ENCODE measurements at regions not wholly inside any gene's neighbourhood (a gene's known extent, or its start where the extent isn't known, plus 50 kb on each side); places are given as distances from the start of the nearest gene placed in this dataset.

DNA sequence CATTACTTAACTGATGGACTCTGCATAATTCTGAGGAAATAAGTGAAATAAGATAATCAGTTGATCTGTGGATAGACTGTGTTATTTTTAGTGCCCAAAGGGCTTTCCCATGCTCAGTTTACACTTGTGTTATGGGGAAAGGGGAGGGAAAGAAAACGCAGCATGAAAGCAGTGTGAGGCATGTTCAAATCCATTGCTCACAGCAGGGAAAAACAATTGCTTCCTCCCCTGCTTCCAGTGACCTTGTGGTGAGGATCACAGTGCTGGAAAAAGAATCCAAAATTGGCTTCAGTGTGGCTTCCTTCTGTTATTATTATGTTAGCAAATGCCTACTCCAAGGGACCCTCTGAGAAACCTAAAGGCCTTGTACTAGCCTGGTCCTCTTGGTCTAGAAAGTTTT, 285.1 kb upstream of the CDIN1 start:
- Histone ChIP-seq H3K56ac (ENCODE audit: insufficient read length, low read depth, low read length) (no peak overlapping the region), H2AK5ac (ENCODE audit: insufficient read length, low read length) (no peak overlapping the region), H3K23me2 (ENCODE audit: insufficient read length, low read depth, low read length, poor library complexity, severe bottlenecking) (no peaks in the 10 kb centered on the region), H2AFZ (ENCODE audit: low read length) (no peak overlapping the region), H2BK20ac (ENCODE audit: low read depth, low read length, poor library complexity, severe bottlenecking) (no peak overlapping the region), H3T11ph (ENCODE audit: low read length) (no peak overlapping the region), H3K9me3 (ENCODE audit: control insufficient read depth, low read depth, low read length) (no peaks in the 10 kb centered on the region), H4K8ac (replicated peaks; ENCODE audit: insufficient read length, low read depth, low read length) (no peak overlapping the region), H3K4ac (ENCODE audit: low read depth, low read length) (no peak overlapping the region), H3K79me1 (ENCODE audit: insufficient read depth, low read depth, low read length, poor library complexity, severe bottlenecking) (no peaks in the 10 kb centered on the region), H2BK12ac (ENCODE audit: insufficient read length, low read depth, low read length) (no peak overlapping the region), H3K27me3 (ENCODE audit: insufficient read depth, low read length) (no peaks in the 10 kb centered on the region), H2BK5ac (ENCODE audit: insufficient read length, low read length) (no peak overlapping the region), H2BK15ac (ENCODE audit: low read depth, low read length) (no peak overlapping the region), H3K14ac (ENCODE audit: insufficient read depth, low read length) (no peak overlapping the region), H4K91ac (ENCODE audit: insufficient read length, low read depth, low read length) (no peak overlapping the region), H2BK120ac (ENCODE audit: low read depth, low read length, poor library complexity, severe bottlenecking) (no peak overlapping the region), H3K9ac (ENCODE audit: extremely low read depth, insufficient read length, low read length) (no peak overlapping the region), H3K4me2 (ENCODE audit: insufficient read depth, insufficient read length, low read length) (no peak overlapping the region), H3K79me2 (ENCODE audit: insufficient read depth, low read length) (no peaks in the 10 kb centered on the region), H4K20me1 (ENCODE audit: control insufficient read depth, insufficient read depth, insufficient read length) (no peaks in the 10 kb centered on the region), H3K4me1 (ENCODE audit: insufficient read depth, low read length) (no peaks in the 10 kb centered on the region; the same call in 1 of the 2 replicates), H3K23ac (ENCODE audit: insufficient read length, low read depth, low read length) (no peak overlapping the region), H3K27ac (ENCODE audit: insufficient read length, low read depth, low read length) (no peak overlapping the region), H4K5ac (ENCODE audit: insufficient read length, low read depth, low read length) (no peak overlapping the region), H3K18ac (ENCODE audit: insufficient read length, low read depth, low read length) (no peak overlapping the region)
- H3K36me3 Mint-ChIP-seq (ENCODE audit: insufficient read depth in 1 of 3, low read depth in 3 of 3), result no peaks in the 10 kb centered on the region
- H3K4me1 Mint-ChIP-seq, result peaks cover 12 to 15% of the 10 kb centered on the region in 2 experiments
- TF ChIP-seq, protein P1, sequence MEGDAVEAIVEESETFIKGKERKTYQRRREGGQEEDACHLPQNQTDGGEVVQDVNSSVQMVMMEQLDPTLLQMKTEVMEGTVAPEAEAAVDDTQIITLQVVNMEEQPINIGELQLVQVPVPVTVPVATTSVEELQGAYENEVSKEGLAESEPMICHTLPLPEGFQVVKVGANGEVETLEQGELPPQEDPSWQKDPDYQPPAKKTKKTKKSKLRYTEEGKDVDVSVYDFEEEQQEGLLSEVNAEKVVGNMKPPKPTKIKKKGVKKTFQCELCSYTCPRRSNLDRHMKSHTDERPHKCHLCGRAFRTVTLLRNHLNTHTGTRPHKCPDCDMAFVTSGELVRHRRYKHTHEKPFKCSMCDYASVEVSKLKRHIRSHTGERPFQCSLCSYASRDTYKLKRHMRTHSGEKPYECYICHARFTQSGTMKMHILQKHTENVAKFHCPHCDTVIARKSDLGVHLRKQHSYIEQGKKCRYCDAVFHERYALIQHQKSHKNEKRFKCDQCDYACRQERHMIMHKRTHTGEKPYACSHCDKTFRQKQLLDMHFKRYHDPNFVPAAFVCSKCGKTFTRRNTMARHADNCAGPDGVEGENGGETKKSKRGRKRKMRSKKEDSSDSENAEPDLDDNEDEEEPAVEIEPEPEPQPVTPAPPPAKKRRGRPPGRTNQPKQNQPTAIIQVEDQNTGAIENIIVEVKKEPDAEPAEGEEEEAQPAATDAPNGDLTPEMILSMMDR (conservative IDR thresholded peaks at IDR 0.05), result no peak
- WGBS (ENCODE audit: extremely low coverage, insufficient read length, low lambda C conversion rate), result no CpG with 5 or more reads among the region's 1 CpG
- no peak overlapping the region for H3K4me3 Mint-ChIP-seq
- DNase-seq, result no peak
- no peaks in the 10 kb centered on the region; a peak in 1 of 5 replicates for H3K9me3 Mint-ChIP-seq
- H3K27ac Mint-ChIP-seq, result no peak overlapping the region
- H3K27me3 Mint-ChIP-seq (ENCODE audit: low read depth), result peaks cover 5% of the 10 kb centered on the region

All from H9 (cell line).